HG03342 (cell line): ENCODE measurements at regions not wholly inside any gene's neighbourhood (a gene's known extent, or its start where the extent isn't known, plus 50 kb on each side); places are given as distances from the start of the nearest gene placed in this dataset.
"Not testable (repeated sequence)": the region's sequence is repeated elsewhere in the genome, so short reads cannot be mapped to it uniquely, and the experiment has no call there.

Experiments used
- ATAC-seq: cut with Tn5 transposase; IDR thresholded peaks from one replicate; pipeline ENCODE4 v1.9.1; 2021; ENCODE audit warnings: mild to moderate bottlenecking, moderate library complexity; ENCODE audit not compliant: unreplicated experiment

- not testable (repeated sequence) for ATAC-seq
Measured at GRCh38 chr12:17564630-17565029, 525.4 kb downstream of the RERGL start.

- no peak for ATAC-seq
Measured at GRCh38 chr12:17550011-17550410, 540.0 kb downstream of the RERGL start.

- no peak for ATAC-seq
Measured at GRCh38 chr12:17540921-17541320, 549.1 kb downstream of the RERGL start.

GRCh38 chr12:17528394-17528793, 561.6 kb downstream of the RERGL start:
- no peak for ATAC-seq

- ATAC-seq = no peak
Measured at GRCh38 chr12:17527021-17527420, 563.0 kb downstream of the RERGL start.

GRCh38 chr12:17511369-17511768, 578.6 kb downstream of the RERGL start:
- no peak for ATAC-seq

GRCh38 chr12:17507336-17507735, 582.7 kb downstream of the RERGL start:
- no peak for ATAC-seq

GRCh38 chr12:17503742-17504141, 586.3 kb downstream of the RERGL start:
- no peak for ATAC-seq

- no peak for ATAC-seq
Measured at GRCh38 chr12:17489452-17489851, 600.5 kb downstream of the RERGL start.

GRCh38 chr12:17478908-17479673, 610.9 kb downstream of the RERGL start:
- ATAC-seq = no peak

- ATAC-seq = no peak
Measured at GRCh38 chr12:17470460-17470859, 619.5 kb downstream of the RERGL start.

- no peak for ATAC-seq
Measured at GRCh38 chr12:17459214-17459613, 630.8 kb downstream of the RERGL start.

GRCh38 chr12:17456486-17456885, 633.5 kb downstream of the RERGL start:
- no peak for ATAC-seq

GRCh38 chr12:17438141-17438540, 651.9 kb downstream of the RERGL start:
- ATAC-seq = no peak

GRCh38 chr12:17416748-17417147, 673.2 kb downstream of the RERGL start:
- no peak for ATAC-seq

- ATAC-seq = no peak
Measured at GRCh38 chr12:17414596-17414995, 675.4 kb downstream of the RERGL start.

- no peak for ATAC-seq
Measured at GRCh38 chr12:17411662-17412061, 678.3 kb downstream of the RERGL start.

- ATAC-seq = no peak
Measured at GRCh38 chr12:17388679-17389078, 701.3 kb downstream of the RERGL start.

- ATAC-seq = no peak
Measured at GRCh38 chr12:17383321-17383720, 706.7 kb downstream of the RERGL start.

GRCh38 chr12:17381211-17381610, 708.8 kb downstream of the RERGL start:
- no peak for ATAC-seq

GRCh38 chr12:17372508-17372907, 717.5 kb downstream of the RERGL start:
- no peak for ATAC-seq

GRCh38 chr12:17371491-17372215, 718.3 kb downstream of the RERGL start:
- no peak for ATAC-seq
